ELR (cell line): ENCODE measurements at regions not wholly inside any gene's neighbourhood (a gene's known extent, or its start where the extent isn't known, plus 50 kb on each side); places are given as distances from the start of the nearest gene placed in this dataset.

Experiments used
- DNase-seq: peaks from one replicate; pipeline ENCODE4 v3.0.0-alpha.2; 2015; ENCODE audit warnings: low read depth

GRCh38 chr11:101401245-101401644, 182.6 kb downstream of the TRPC6 start:
- DNase-seq = peak; percentile 39

- DNase-seq = no peak
Measured at GRCh38 chr11:101397979-101398378, 185.8 kb downstream of the TRPC6 start.

- peak; percentile 36 for DNase-seq
Measured at GRCh38 chr11:101390539-101390938, 193.3 kb downstream of the TRPC6 start.

DNA sequence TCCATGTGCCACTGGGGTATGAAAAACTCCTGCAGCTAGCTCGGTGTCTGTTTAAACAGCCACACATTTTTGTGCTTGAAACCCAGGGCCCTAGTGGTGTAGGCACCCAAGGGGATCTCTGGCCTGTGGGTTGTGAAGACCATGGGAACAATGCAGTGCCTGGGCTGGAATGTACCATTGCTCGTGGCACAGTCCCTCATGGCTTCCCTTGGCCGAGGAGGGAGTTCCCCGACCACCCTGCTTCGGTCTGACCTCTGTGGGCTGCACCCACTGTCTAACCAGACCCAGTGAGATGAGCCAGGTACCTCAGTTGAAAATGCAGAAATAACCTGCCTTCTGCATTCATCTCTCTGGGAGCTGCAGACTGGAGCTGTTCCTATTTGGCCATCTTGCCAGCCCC, 214.0 kb downstream of the TRPC6 start:
- no peak for DNase-seq

DNA sequence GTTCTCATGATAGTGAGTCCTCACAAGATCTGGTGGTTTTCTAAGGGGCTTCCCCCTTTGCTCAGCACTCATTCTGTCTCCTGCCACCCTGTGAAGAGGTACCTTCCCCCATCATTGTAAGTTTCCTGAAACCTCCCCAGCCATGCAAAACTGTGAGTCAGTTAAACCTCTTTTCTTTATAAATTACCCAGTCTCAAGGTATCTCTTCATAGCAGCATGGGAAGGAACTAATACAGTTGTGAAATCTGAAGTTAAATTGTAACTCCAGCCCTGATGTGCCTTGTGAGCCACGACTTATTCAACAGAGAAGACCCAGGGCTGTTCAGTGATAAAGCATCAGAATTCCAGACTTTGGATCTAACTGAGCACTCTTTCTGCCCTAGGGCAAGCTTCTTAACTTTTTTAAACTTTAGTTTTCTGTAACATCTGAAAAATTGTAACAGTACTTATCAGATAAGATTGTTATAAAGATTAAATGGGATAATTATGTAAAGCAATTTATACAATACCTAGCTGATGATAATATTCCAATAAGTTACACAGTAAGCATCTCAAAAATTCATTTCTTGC, 220.0 kb downstream of the TRPC6 start:
- no peak for DNase-seq

GRCh38 chr11:101362643-101363042, 221.2 kb downstream of the TRPC6 start:
- no peak for DNase-seq

DNA sequence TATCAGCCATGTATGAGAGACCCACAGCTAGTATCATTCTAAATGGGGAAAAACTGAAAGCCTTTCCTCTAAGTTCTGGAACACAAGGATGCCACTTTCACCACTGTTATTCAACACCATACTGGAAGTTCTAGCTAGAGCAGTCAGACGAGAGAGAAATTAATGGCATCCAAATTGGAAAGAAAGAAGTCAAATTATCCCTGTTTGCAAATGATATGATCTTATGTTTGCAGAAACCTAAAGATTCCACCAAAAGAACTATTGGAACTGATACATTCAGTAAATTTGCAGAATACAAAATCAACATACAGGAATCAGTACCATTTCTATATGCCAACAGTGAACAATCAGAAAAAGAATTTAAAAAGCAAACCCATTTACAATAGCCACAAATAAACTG, 226.0 kb downstream of the TRPC6 start:
- no peak for DNase-seq

- no peak for DNase-seq
Measured at GRCh38 chr11:101354801-101355200, 225.2 kb upstream of the PGR start.

DNA sequence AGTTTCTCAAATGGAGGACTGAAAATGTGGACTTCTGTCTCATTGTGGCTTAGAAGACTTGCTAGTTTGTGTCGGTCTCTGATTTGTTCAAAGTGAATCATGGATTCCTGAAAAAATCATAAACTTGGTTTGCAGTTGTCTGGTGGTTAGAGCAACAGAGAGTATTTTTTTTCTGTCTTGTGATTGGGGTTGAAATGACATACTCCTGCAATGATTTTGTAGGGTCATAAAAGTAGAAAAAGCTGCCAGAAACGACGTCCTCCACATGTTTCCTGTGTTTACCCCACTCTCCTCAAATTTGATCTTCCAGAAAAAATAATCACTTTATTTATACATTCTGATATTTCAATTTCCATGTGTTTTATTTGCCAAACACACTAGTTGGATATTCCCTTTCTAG, 219.2 kb upstream of the PGR start:
- DNase-seq = no peak

GRCh38 chr11:101346591-101346990, 217.0 kb upstream of the PGR start:
- peak; percentile 25 for DNase-seq

- no peak for DNase-seq
Measured at GRCh38 chr11:101345891-101346290, 216.3 kb upstream of the PGR start.

GRCh38 chr11:101342307-101342706, 212.7 kb upstream of the PGR start:
- DNase-seq = no peak

- no peak for DNase-seq
Measured at GRCh38 chr11:101341578-101341977, 212.0 kb upstream of the PGR start.

DNA sequence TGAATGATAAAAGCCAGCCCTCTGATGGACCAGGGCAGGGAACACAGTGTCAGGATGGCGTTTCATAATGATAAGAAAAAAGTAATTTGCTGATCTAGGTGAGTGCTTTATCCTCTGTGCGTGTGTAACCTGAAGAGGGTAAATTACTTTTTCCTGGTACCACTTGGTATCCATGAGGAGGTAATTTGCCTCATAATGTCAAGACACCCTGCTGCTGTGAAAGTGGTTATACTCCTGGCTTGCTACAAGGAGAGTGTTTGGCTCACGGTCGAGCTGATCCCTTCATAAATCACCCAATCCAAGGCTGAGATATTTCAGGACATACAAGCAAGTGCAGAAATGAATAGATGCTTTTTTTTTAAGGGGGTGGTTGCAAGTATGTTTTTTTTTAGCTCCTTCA, 207.2 kb upstream of the PGR start:
- DNase-seq = no peak

DNA sequence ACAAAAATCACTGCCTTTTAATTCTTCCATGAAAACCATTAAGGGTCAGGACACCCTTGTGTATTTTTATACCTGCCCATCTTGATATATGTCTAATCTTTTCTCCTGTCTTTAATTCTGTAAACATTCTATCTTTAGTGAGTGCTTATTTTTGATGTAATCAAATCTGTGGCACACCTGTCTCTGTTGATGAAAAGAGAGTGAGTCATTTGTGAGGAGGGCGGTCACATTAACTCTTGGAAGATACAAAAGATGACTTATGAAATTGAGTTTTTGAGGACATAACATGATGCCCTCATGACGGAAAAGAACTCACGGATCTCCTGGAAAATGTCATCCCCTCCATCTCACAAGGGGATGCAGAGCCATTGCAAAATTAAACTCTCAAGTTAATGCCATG, 206.5 kb upstream of the PGR start:
- no peak for DNase-seq

DNA sequence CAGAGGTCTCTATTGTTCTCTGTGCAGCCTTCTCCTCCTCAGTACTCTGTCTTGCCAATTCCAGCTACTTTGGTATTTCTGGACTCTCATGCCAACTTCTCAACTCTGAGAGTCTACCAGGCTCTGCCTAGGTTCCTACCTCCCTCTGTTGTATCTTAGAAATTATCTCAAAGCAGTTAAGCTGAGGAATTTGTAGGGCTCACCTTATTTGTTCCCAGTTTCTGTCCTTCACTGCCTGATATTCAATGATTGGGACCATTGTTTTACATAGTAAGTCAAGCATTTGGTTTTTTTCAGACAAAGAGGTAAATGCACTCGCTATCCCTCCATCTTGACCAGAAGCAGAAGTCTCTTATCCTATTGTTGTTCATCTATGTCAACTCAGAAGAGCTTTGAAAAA, 205.0 kb upstream of the PGR start:
- no peak for DNase-seq

- no peak for DNase-seq
Measured at GRCh38 chr11:101331411-101331810, 201.8 kb upstream of the PGR start.

- no peak for DNase-seq
Measured at GRCh38 chr11:101327908-101328307, 198.3 kb upstream of the PGR start.

DNA sequence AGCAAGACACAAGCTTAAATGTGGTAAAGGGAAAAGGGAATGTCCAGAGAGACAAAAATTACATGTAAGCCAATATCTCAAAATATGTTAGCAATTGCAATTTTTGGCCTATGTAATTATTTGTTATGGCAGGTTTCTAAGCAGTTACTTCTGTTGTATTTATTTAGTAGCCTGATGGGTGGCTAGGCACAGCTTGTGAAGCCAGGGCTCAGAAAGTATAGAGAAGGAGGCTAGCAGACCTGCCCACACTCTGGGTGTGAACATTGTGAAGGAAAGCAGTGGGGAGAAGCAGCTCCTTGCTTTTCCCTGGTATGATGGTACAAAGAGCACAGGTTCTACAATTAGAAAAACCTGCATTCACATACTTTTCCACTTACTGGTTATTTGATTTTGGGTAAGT, 196.5 kb upstream of the PGR start:
- DNase-seq = no peak

DNA sequence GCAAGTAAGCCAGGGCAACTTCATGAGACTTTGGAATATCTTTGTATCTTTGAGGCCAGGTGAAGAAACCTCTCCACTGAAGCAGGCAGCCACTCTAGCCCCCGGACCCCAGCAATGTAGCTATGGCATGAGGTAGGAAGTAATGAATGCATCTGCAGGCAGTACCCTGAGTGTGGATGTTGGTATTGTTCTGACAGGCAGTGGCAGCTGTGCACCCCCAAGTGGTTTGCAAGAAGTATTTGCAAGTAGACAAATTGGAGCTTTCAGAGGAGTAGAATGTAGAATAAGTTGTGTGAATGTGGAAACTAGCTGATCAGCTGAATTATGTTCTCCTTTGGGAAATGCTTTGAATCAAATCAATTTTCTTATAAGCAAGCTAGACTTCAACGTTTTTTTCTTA, 194.4 kb upstream of the PGR start:
- DNase-seq = no peak

- DNase-seq = no peak
Measured at GRCh38 chr11:101321222-101321621, 191.6 kb upstream of the PGR start.

GRCh38 chr11:101306721-101307120, 177.1 kb upstream of the PGR start:
- no peak for DNase-seq

DNA sequence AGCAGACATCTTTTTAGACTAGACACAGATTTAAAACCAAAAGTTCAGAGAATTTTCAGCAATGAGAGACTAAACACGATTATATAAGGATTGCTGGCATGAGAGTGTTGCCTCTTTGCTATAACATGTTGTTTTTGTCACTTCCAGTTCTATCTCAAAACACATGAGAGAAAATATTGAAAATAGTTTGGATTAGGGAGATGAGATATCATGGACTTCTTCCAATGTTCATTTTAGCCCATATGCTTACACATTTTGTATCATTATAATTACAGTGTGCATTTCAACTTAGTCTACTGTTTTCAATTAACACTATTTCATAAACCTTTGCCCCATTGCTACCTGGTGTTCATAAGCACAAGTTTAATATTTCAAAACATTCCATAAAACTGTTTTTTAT, 175.9 kb upstream of the PGR start:
- no peak for DNase-seq

- DNase-seq = no peak
Measured at GRCh38 chr11:101299210-101299609, 169.6 kb upstream of the PGR start.

GRCh38 chr11:101296896-101297295, 167.3 kb upstream of the PGR start:
- peak; percentile 0 for DNase-seq
